ENCODE measurements at regions not wholly inside any gene's neighbourhood (a gene's known extent, or its start where the extent isn't known, plus 50 kb on each side); places are given as distances from the start of the nearest gene placed in this dataset.

- intact Hi-C loops (cut with micrococcal nuclease) = no loop called here
- Histone ChIP-seq H3K79me2 (ENCODE audit: insufficient read depth, low read length) (no peaks in the 10 kb centered on the region), H3K4me1 (ENCODE audit: control insufficient read depth in 1 of 2, insufficient read depth in 2 of 2, low read length in 2 of 2) (no peaks in the 10 kb centered on the region), H2AFZ (ENCODE audit: low read depth, low read length, poor library complexity, severe bottlenecking) (no peak overlapping the region), H3K9ac (ENCODE audit: low read length) (no peak overlapping the region), H3K4me3 (replicated peaks in 1 of 2; ENCODE audit: low read depth in 1 of 2, low read length in 2 of 2) (no peak overlapping the region), H3K27me3 (ENCODE audit: insufficient read depth, low read length) (no peaks in the 10 kb centered on the region), H3K9me2 (ENCODE audit: insufficient read depth) (no peaks in the 10 kb centered on the region), H3K27ac (ENCODE audit: low read depth, low read length) (no peak overlapping the region), H3K4me2 (ENCODE audit: low read length) (no peak overlapping the region), H3K36me3 (ENCODE audit: control insufficient read depth in 1 of 2, insufficient read depth in 2 of 2, low read length in 2 of 2) (no peaks in the 10 kb centered on the region), H3K9me3 (ENCODE audit: control insufficient read depth in 1 of 2, insufficient read depth in 1 of 2, low read depth in 1 of 2, low read length in 2 of 2) (no peaks in the 10 kb centered on the region; a peak in 1 of 4 replicates), H4K20me1 (ENCODE audit: insufficient read depth) (no peaks in the 10 kb centered on the region)
- ChIA-PET POLR2A (no interaction called here), CTCF (no interaction called here), RAD21 (ENCODE audit: low non-redundant PET in 1 of 2, low total read pairs in 2 of 2, uncharacterized antibody in 2 of 2, unreplicated experiment in 2 of 2) (no interaction called here)
- BruUV-seq (replicated peaks) = no TSS peak
- TF ChIP-seq ZNF274 (IDR thresholded peaks at IDR 0.05; ENCODE audit: low read depth, low read length) (no peak), SIN3A (IDR thresholded peaks at IDR 0.05; ENCODE audit: low read depth) (no peak), RAD21 (IDR thresholded peaks at IDR 0.05; ENCODE audit: low read depth) (no peak), TCF7L2 (IDR thresholded peaks at IDR 0.05; ENCODE audit: borderline replicate concordance, extremely low read depth, insufficient read depth, insufficient read length) (no peak), FOSL1 (IDR thresholded peaks at IDR 0.05; ENCODE audit: low read depth) (no peak), SP1 (IDR thresholded peaks at IDR 0.05; ENCODE audit: low read depth) (no peak), ELF1 (IDR thresholded peaks at IDR 0.05; ENCODE audit: borderline replicate concordance, low read depth) (no peak), POLR2AphosphoS5 (IDR thresholded peaks at IDR 0.05; ENCODE audit: low read depth, low read length) (no peak), MAX (IDR thresholded peaks at IDR 0.05) (no peak), EGR1 (IDR thresholded peaks at IDR 0.05; ENCODE audit: low read depth) (no peak)
- TF ChIP-seq, protein P1, sequence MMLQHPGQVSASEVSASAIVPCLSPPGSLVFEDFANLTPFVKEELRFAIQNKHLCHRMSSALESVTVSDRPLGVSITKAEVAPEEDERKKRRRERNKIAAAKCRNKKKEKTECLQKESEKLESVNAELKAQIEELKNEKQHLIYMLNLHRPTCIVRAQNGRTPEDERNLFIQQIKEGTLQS (IDR thresholded peaks at IDR 0.05) = no peak
- DNase-seq (ENCODE audit: low read depth, low spot score) (no peak), ATAC-seq (no peak)
Observed at GRCh38 chr16:65769776-65770438, 596.6 kb upstream of the CDH5 start.

DNA sequence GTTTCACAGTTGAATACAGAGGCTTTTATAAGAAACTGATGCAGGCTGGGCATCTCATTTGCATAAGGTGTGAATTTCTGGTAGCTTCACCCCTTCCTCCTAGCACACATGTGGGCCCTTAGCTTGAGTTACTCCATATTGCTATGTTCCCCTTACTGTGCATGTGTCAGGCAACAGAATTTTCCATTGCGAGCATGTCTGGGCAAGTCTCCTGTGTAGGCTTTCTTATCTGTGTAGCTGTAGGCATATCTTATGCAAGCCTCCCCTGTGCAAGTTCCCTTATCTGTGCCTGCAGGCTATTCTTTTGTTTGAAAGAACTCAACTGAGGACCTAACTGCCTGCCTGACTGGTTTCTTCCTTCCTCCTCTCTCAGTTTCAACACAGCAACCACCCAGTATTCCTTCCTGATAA, 597.4 kb upstream of the CDH5 start:
- H3K27me3 ChIP-seq (ENCODE audit: insufficient read depth, low read length) = no peaks in the 10 kb centered on the region
- H3K27ac ChIP-seq (ENCODE audit: low read depth, low read length) = no peak overlapping the region
- H2AFZ ChIP-seq (ENCODE audit: low read depth, low read length, poor library complexity, severe bottlenecking) = no peak overlapping the region
- H3K4me3 ChIP-seq (replicated peaks in 1 of 2; ENCODE audit: low read depth in 1 of 2, low read length in 2 of 2) = no peak overlapping the region
- DNase-seq (ENCODE audit: low read depth, low spot score) (no peak), ATAC-seq (no peak)
- POLR2A ChIA-PET = no interaction called here
- H3K4me1 ChIP-seq (ENCODE audit: control insufficient read depth in 1 of 2, insufficient read depth in 2 of 2, low read length in 2 of 2) = no peaks in the 10 kb centered on the region
- no peaks in the 10 kb centered on the region for H4K20me1 ChIP-seq (ENCODE audit: insufficient read depth)
- no peaks in the 10 kb centered on the region; a peak in 1 of 4 replicates for H3K9me3 ChIP-seq (ENCODE audit: control insufficient read depth in 1 of 2, insufficient read depth in 1 of 2, low read depth in 1 of 2, low read length in 2 of 2)
- RAD21 ChIA-PET (ENCODE audit: low non-redundant PET in 1 of 2, low total read pairs in 2 of 2, uncharacterized antibody in 2 of 2, unreplicated experiment in 2 of 2) = no interaction called here
- H3K79me2 ChIP-seq (ENCODE audit: insufficient read depth, low read length) = no peaks in the 10 kb centered on the region
- intact Hi-C loops (cut with micrococcal nuclease) = no loop called here
- no TSS peak for BruUV-seq (replicated peaks)
- no peak overlapping the region for H3K4me2 ChIP-seq (ENCODE audit: low read length)
- no peaks in the 10 kb centered on the region for H3K9me2 ChIP-seq (ENCODE audit: insufficient read depth)
- CTCF ChIA-PET = no interaction called here
- H3K36me3 ChIP-seq (ENCODE audit: control insufficient read depth in 1 of 2, insufficient read depth in 2 of 2, low read length in 2 of 2) = no peaks in the 10 kb centered on the region
- H3K9ac ChIP-seq (ENCODE audit: low read length) = no peak overlapping the region
- TF ChIP-seq CEBPB (IDR thresholded peaks at IDR 0.05; ENCODE audit: low read depth) (no peak), POLR2AphosphoS5 (IDR thresholded peaks at IDR 0.05; ENCODE audit: low read depth, low read length) (no peak), EGR1 (IDR thresholded peaks at IDR 0.05; ENCODE audit: low read depth) (no peak), FOSL1 (IDR thresholded peaks at IDR 0.05; ENCODE audit: low read depth) (no peak), ZFX (IDR thresholded peaks at IDR 0.05) (no peak), EZH2phosphoT487 (IDR thresholded peaks at IDR 0.05; ENCODE audit: borderline replicate concordance) (no peak), EZH2 (IDR thresholded peaks at IDR 0.05) (no peak), ZBTB33 (IDR thresholded peaks at IDR 0.05; ENCODE audit: extremely low read depth, insufficient replicate concordance, low read length) (no peak), ZNF274 (IDR thresholded peaks at IDR 0.05; ENCODE audit: low read depth, low read length) (no peak)
